ENCODE measurements at regions not wholly inside any gene's neighbourhood (a gene's known extent, or its start where the extent isn't known, plus 50 kb on each side); places are given as distances from the start of the nearest gene placed in this dataset.
"Not testable (repeated sequence)": the region's sequence is repeated elsewhere in the genome, so short reads cannot be mapped to it uniquely, and the experiment has no call there.

- not testable (repeated sequence) for TF ChIP-seq CTCF (IDR thresholded peaks at IDR 0.05; ENCODE audit: low read depth, low read length); EZH2phosphoT487 (IDR thresholded peaks at IDR 0.05; ENCODE audit: low read depth)
Observed at GRCh38 chr14:38557391-38557790, 301.5 kb upstream of the CLEC14A start.

All from OCI-LY3 (cell line).